ENCODE measurements at regions not wholly inside any gene's neighbourhood (a gene's known extent, or its start where the extent isn't known, plus 50 kb on each side); places are given as distances from the start of the nearest gene placed in this dataset.

GRCh38 chr14:71320107-71320733, 413.0 kb downstream of the PCNX1 start, which contains the start of gene SIPA1L1:
TSS of gene SIPA1L1 (plus strand) at chr14:71320476.
- Mint-ChIP-seq H3K4me3 (peak within 1 kb of the TSS; percentile 93), H3K27ac (ENCODE audit: unreplicated experiment) (peak within 1 kb of the TSS; percentile 45), H3K36me3 (ENCODE audit: low read depth) (no peaks in the 10 kb centered on the region), H3K9me3 (no peaks in the 10 kb centered on the region), H3K27me3 (ENCODE audit: low read depth) (no peaks in the 10 kb centered on the region), H3K4me1 (peaks cover 33% of the 10 kb centered on the region)
- DNase-seq (ENCODE audit: low read depth, low spot score) = peak; percentile 94
- peak; percentile 1 for TF ChIP-seq CTCF (conservative IDR thresholded peaks at IDR 0.05)

- no peaks in the 10 kb centered on the region for H3K9me3 Mint-ChIP-seq
- H3K4me3 Mint-ChIP-seq = peak overlapping the region; percentile 93
- no peaks in the 10 kb centered on the region for H3K36me3 Mint-ChIP-seq (ENCODE audit: low read depth)
- no peaks in the 10 kb centered on the region for H3K27me3 Mint-ChIP-seq (ENCODE audit: low read depth)
- TF ChIP-seq CTCF (conservative IDR thresholded peaks at IDR 0.05) = no peak
- DNase-seq (ENCODE audit: low read depth, low spot score) = peak; percentile 49
- H3K4me1 Mint-ChIP-seq = peaks cover 33% of the 10 kb centered on the region
- peak overlapping the region; percentile 16 for H3K27ac Mint-ChIP-seq (ENCODE audit: unreplicated experiment)
These were observed 413.7 kb downstream of the PCNX1 start for GRCh38 chr14:71320734-71321573.

- H3K27ac Mint-ChIP-seq (ENCODE audit: unreplicated experiment) = peak overlapping the region; percentile 16
- TF ChIP-seq CTCF (conservative IDR thresholded peaks at IDR 0.05) = no peak
These were observed 414.5 kb downstream of the PCNX1 start for GRCh38 chr14:71321574-71322315.

GRCh38 chr14:71322655-71323250, 415.5 kb downstream of the PCNX1 start:
- no peaks in the 10 kb centered on the region for H3K27me3 Mint-ChIP-seq (ENCODE audit: low read depth)
- H3K4me3 Mint-ChIP-seq = peak overlapping the region; percentile 93
- no peak overlapping the region for H3K27ac Mint-ChIP-seq (ENCODE audit: unreplicated experiment)
- no peak for DNase-seq (ENCODE audit: low read depth, low spot score)
- H3K9me3 Mint-ChIP-seq = no peaks in the 10 kb centered on the region
- no peak for TF ChIP-seq CTCF (conservative IDR thresholded peaks at IDR 0.05)
- peaks cover 33% of the 10 kb centered on the region for H3K4me1 Mint-ChIP-seq
- H3K36me3 Mint-ChIP-seq (ENCODE audit: low read depth) = no peaks in the 10 kb centered on the region

More at GRCh38 chr14:71321574-71322315, 414.5 kb downstream of the PCNX1 start:
- peaks cover 33% of the 10 kb centered on the region for H3K4me1 Mint-ChIP-seq
- H3K4me3 Mint-ChIP-seq = peak overlapping the region; percentile 93
- DNase-seq (ENCODE audit: low read depth, low spot score) = peak; percentile 6
- no peaks in the 10 kb centered on the region for H3K27me3 Mint-ChIP-seq (ENCODE audit: low read depth)
- H3K36me3 Mint-ChIP-seq (ENCODE audit: low read depth) = no peaks in the 10 kb centered on the region
- no peaks in the 10 kb centered on the region for H3K9me3 Mint-ChIP-seq

- Mint-ChIP-seq H3K4me3 (no peak overlapping the region), H3K36me3 (ENCODE audit: low read depth) (peaks cover 2% of the 10 kb centered on the region), H3K27me3 (ENCODE audit: low read depth) (no peaks in the 10 kb centered on the region), H3K27ac (ENCODE audit: unreplicated experiment) (no peak overlapping the region), H3K4me1 (peaks cover 27% of the 10 kb centered on the region), H3K9me3 (no peaks in the 10 kb centered on the region)
- TF ChIP-seq CTCF (conservative IDR thresholded peaks at IDR 0.05) = no peak
- no peak for DNase-seq (ENCODE audit: low read depth, low spot score)
These were observed 417.6 kb downstream of the PCNX1 start for GRCh38 chr14:71324767-71325272.

Measured in neural crest cell (in vitro differentiated cells).